GM19468 (cell line): ENCODE measurements at regions not wholly inside any gene's neighbourhood (a gene's known extent, or its start where the extent isn't known, plus 50 kb on each side); places are given as distances from the start of the nearest gene placed in this dataset.

Source experiments
- ATAC-seq: cut with Tn5 transposase; IDR thresholded peaks from one replicate; pipeline ENCODE4 v1.9.1; 2021; ENCODE audit warnings: mild to moderate bottlenecking, moderate library complexity, moderate number of reproducible peaks; ENCODE audit not compliant: unreplicated experiment; ENCODE audit errors: extremely low read depth

- ATAC-seq, result no peak
Measured at GRCh38 chr14:100657780-100658179, 68.9 kb upstream of the DLK1 start.

GRCh38 chr14:100658181-100658886 lies 68.4 kb upstream of the DLK1 start:
- no peak for ATAC-seq

DNA sequence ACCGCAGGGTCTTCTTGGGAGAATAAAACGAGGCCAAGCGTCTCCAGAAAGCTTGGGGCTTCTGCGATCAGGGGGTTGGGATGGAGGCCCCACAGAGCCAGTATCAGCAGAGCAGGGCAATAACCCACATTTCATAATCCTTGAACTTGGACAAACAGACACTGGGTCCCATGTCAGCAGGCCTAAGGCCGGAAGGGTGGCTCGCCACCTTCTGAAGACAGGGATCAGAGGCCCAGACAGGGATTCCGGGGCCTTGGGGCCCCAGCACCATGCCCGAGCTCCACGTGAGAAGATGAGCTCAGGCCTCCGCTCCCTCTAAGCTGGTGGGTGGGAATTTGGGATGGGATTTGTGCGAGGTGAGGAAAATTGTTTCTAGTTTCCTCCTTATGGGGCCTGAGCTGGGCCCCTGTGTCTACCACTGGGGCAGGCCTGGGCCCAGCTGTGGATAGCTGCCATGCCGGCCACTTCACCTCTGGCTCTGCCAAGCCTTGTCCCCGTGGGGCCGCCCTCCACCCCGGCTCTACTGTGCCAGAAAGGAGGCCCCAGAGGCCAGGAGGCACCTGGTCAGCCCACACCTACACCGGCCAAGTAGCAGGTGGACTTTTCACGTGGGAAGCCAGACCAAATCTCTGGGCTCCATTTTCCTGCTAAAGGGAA lies 67.2 kb upstream of the DLK1 start:
- ATAC-seq, result no peak

DNA sequence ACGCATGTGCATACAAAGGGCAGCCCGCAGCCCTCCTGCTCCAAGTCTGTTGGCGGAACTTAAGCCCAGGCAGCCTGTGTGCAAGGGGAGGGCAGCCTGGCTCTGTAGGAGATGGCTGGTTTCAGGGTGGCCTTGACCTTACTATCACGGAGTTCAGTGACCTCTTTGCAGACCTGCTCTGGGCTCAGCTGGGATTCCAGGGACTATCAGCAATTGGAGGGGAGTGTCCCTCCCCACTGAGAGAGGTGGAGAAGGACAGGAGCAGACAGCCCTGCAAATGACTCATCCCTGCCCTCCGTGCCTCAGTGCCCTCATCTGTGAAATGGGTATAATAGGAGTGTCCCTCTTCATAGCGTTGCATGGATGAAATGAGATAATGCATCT lies 66.2 kb upstream of the DLK1 start:
- no peak for ATAC-seq

- ATAC-seq, result no peak
Measured at GRCh38 chr14:100660882-100661635, 65.6 kb upstream of the DLK1 start.

- peak; percentile 37 for ATAC-seq
Measured at GRCh38 chr14:100662879-100663760, 63.6 kb upstream of the DLK1 start.

DNA sequence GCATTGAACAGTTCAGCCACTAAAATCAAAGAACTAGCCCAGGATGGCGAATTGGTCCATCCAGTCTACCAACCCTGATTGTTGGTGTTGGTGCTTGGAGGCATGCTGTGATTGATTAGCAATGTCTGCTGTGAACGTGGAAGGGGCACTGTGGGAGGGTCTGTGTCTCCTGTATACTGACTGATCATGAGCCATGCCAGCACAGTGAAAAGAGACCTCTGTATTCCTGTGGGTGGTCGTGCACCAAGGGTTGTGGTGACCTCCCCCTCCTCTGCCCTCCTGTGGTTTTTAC lies 63.0 kb upstream of the DLK1 start:
- ATAC-seq, result no peak

GRCh38 chr14:100664231-100664630 lies 62.5 kb upstream of the DLK1 start:
- no peak for ATAC-seq

DNA sequence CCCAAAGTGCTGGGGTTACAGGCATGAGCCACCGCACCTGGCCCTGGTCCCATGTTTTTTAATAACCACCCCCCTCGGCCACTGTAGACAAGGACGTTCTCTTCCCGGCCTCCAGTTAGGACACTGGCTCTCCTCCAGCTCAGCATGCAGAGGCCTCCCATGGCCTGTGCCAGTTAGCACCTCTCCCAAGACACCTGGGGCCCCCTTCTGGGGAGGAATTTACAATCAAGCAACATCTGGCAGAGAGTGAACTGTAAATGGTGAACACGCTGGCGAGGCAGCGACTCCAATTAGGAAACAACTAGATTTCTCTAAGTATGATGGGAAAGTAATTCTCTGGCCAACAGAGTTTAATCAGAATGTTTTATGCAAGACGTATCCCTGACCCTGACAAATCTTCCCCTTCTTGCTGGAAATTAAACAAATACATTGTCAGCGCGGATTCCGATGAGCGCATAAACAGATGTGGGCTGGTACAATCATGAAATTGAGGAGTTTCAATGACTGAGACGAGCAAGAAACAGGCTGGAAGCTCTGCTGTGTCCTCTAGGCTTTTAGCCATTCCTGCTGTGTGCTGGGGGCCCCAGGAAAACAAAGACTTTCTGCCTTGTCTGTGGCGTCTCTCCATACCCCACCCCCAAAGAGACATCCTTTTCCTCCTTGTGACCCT lies 61.7 kb upstream of the DLK1 start:
- no peak for ATAC-seq

- no peak for ATAC-seq
Measured at GRCh38 chr14:100665511-100666032, 61.1 kb upstream of the DLK1 start.

GRCh38 chr14:100666403-100666802 lies 60.3 kb upstream of the DLK1 start:
- ATAC-seq, result no peak

- ATAC-seq, result no peak
Measured at GRCh38 chr14:100666851-100667250, 59.8 kb upstream of the DLK1 start.

DNA sequence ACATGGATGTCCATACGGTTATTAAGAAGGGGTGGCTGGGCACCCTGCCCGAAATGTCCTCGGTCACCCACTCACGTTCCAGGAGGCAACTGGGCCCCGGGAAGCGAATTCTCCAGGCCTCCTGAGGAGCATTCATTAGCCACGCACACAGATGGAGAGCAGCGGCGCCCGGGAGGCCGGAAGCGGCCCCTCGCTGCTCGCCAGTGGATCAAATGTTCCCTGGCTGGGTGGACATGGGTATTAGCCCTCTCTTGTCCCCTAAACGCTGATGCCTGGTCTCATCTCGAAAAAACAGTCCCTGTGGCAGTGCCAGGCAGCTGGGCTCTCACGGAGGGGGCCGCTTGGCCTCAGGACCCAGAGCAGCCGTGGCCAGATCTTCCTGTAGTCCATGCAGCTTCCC lies 59.0 kb upstream of the DLK1 start:
- no peak for ATAC-seq

- no peak for ATAC-seq
Measured at GRCh38 chr14:100668352-100668751, 58.3 kb upstream of the DLK1 start.

GRCh38 chr14:100669011-100669412 lies 57.7 kb upstream of the DLK1 start:
- ATAC-seq, result no peak

DNA sequence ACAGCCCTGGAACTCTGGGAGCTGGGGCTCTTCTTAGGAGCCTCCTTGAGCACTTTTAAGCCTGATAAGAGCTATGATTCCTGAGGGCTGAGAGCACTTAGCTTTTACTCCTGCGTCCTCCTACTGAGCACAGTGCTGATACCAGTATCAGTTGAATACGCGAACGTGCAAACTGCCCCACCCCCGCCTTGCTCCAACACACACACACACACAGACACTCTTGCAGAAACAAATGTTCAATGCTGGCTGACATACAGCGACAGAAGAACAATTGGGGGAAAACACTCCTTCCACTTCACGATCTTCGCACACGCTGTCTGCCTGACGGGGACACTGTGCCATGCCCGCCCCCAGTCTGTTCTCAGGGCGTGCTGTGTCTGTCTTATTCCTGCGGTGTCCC lies 57.2 kb upstream of the DLK1 start:
- ATAC-seq, result no peak

- ATAC-seq, result no peak
Measured at GRCh38 chr14:100670017-100670752, 56.5 kb upstream of the DLK1 start.

- ATAC-seq, result no peak
Measured at GRCh38 chr14:100670753-100671049, 56.0 kb upstream of the DLK1 start.

GRCh38 chr14:100671386-100671901 lies 55.2 kb upstream of the DLK1 start:
- ATAC-seq, result no peak
